ENCODE measurements at regions not wholly inside any gene's neighbourhood (a gene's known extent, or its start where the extent isn't known, plus 50 kb on each side); places are given as distances from the start of the nearest gene placed in this dataset.

DNA sequence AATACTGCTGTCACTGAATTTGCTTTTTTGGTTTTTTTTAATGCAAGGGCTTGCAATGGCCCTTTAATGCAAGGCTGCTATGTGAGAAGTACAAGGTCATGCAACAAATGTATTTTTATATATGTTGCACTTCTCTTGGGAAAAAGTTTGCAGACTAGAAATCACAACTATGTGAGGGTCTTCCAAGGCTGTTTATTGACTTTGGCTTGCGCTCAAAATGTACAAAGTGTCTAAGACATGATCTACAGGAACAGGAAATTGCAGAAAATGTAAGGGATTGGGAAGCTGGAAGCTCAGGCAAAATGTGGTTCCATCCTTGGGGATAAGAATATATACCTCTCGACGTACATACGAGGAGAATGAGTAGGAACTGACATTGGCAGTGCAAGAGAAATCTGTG, 92.2 kb upstream of the F13A1 start:
- TF ChIP-seq, protein P1, sequence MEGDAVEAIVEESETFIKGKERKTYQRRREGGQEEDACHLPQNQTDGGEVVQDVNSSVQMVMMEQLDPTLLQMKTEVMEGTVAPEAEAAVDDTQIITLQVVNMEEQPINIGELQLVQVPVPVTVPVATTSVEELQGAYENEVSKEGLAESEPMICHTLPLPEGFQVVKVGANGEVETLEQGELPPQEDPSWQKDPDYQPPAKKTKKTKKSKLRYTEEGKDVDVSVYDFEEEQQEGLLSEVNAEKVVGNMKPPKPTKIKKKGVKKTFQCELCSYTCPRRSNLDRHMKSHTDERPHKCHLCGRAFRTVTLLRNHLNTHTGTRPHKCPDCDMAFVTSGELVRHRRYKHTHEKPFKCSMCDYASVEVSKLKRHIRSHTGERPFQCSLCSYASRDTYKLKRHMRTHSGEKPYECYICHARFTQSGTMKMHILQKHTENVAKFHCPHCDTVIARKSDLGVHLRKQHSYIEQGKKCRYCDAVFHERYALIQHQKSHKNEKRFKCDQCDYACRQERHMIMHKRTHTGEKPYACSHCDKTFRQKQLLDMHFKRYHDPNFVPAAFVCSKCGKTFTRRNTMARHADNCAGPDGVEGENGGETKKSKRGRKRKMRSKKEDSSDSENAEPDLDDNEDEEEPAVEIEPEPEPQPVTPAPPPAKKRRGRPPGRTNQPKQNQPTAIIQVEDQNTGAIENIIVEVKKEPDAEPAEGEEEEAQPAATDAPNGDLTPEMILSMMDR (IDR thresholded peaks at IDR 0.05) = no peak
- no peak for TF ChIP-seq ZFX (IDR thresholded peaks at IDR 0.05; ENCODE audit: borderline replicate concordance)

All from 22Rv1 (cell line).